WTC11 (cell line): ENCODE measurements at regions not wholly inside any gene's neighbourhood (a gene's known extent, or its start where the extent isn't known, plus 50 kb on each side); places are given as distances from the start of the nearest gene placed in this dataset.
A peak's percentile ranks its signal among the peaks of the same experiment; 100 is the strongest.

Source experiments
- ATAC-seq: fragments of 200-7000 bp; cut with Tn5 transposase; 2 replicates; pipeline ENCODE4 v1.10.0; 2021; ENCODE audit warnings: mild to moderate bottlenecking, moderate library complexity
- CTCF ChIA-PET: fragments of 300-600 bp; sonication (Branson Sonifier 250); formaldehyde crosslinking; loops from one replicate; lab custom pipeline; 2021; ENCODE audit warnings: antibody characterized with exemption; lab: Charles Lee
- POLR2A ChIA-PET: fragments of 350-600 bp; sonication (Branson Sonifier 250); formaldehyde crosslinking; loops from one replicate; lab custom pipeline; 2021; ENCODE audit warnings: antibody characterized with exemption; lab: Charles Lee
- DNase-seq: peaks from one replicate; pipeline ENCODE4 v3.0.0; 2021; ENCODE audit warnings: low spot score
- H3K27ac Mint-ChIP-seq: 2 replicates; pipeline ENCODE4 v1.8.0; 2021; ENCODE audit warnings: mixed read lengths
- H3K27me3 Mint-ChIP-seq: 2 replicates; pipeline ENCODE4 v1.8.0; 2021; ENCODE audit warnings: low read depth, mild to moderate bottlenecking, moderate library complexity, mixed read lengths
- H3K36me3 Mint-ChIP-seq: 2 replicates; pipeline ENCODE4 v1.8.0; 2021; ENCODE audit warnings: mixed read lengths
- H3K4me1 Mint-ChIP-seq: 2 replicates; pipeline ENCODE4 v1.8.0; 2022; ENCODE audit warnings: mixed read lengths
- H3K4me3 Mint-ChIP-seq: 2 replicates; pipeline ENCODE4 v1.8.0; 2021; ENCODE audit warnings: mild to moderate bottlenecking, moderate library complexity, mixed read lengths
- H3K9me3 Mint-ChIP-seq: 2 replicates; pipeline ENCODE4 v1.8.0; 2021; ENCODE audit warnings: mixed read lengths
- CREB1 ChIP-seq: sonication (generic); formaldehyde crosslinking; IDR thresholded peaks from 2 replicates; pipeline ENCODE4 v1.8.0; 2023; ENCODE audit warnings: mild to moderate bottlenecking, missing genetic modification reagents
- GRHL2 ChIP-seq: fragments of 250-450 bp; sonication (Bioruptor Pico); IDR thresholded peaks from 2 replicates; pipeline ENCODE4 v1.8.0; 2022; ENCODE audit warnings: mild to moderate bottlenecking, moderate library complexity; ENCODE audit not compliant: insufficient replicate concordance, severe bottlenecking
- IRF2 ChIP-seq: sonication (generic); formaldehyde crosslinking; IDR thresholded peaks from 2 replicates; pipeline ENCODE4 v1.8.0; 2022; ENCODE audit warnings: low read depth, missing genetic modification reagents, borderline replicate concordance
- JUN ChIP-seq: sonication (generic); formaldehyde crosslinking; IDR thresholded peaks from 2 replicates; pipeline ENCODE4 v1.8.0; 2023; ENCODE audit warnings: mild to moderate bottlenecking, missing genetic modification reagents
- KAT7 ChIP-seq: sonication (generic); formaldehyde crosslinking; IDR thresholded peaks from 2 replicates; pipeline ENCODE4 v1.8.1; 2023; ENCODE audit warnings: missing genetic modification reagents, mild to moderate bottlenecking, borderline replicate concordance
- MYBL2 ChIP-seq: sonication (generic); formaldehyde crosslinking; IDR thresholded peaks from 2 replicates; pipeline ENCODE4 v1.8.1; 2023; ENCODE audit warnings: mild to moderate bottlenecking, moderate library complexity, missing genetic modification reagents
- NFATC4 ChIP-seq: fragments of 250-450 bp; sonication (Bioruptor Pico); IDR thresholded peaks from 2 replicates; pipeline ENCODE4 v1.9.0; 2021; ENCODE audit warnings: mild to moderate bottlenecking
- PRRX2 ChIP-seq: fragments of 250-450 bp; sonication (Bioruptor Pico); IDR thresholded peaks from 2 replicates; pipeline ENCODE4 v1.8.0; 2021; ENCODE audit warnings: mild to moderate bottlenecking
- RORB ChIP-seq: fragments of 250-450 bp; sonication (Bioruptor Pico); IDR thresholded peaks from 2 replicates; pipeline ENCODE4 v1.9.0; 2021; ENCODE audit warnings: mild to moderate bottlenecking
- SOX15 ChIP-seq: fragments of 250-450 bp; sonication (Bioruptor Pico); IDR thresholded peaks from 2 replicates; pipeline ENCODE4 v1.9.0; 2021; ENCODE audit warnings: mild to moderate bottlenecking
- TEAD1 ChIP-seq: sonication (generic); formaldehyde crosslinking; IDR thresholded peaks from 2 replicates; pipeline ENCODE4 v1.8.0; 2022; ENCODE audit warnings: mild to moderate bottlenecking, missing genetic modification reagents
- ZBTB21 ChIP-seq: sonication (generic); formaldehyde crosslinking; IDR thresholded peaks from 2 replicates; pipeline ENCODE4 v1.8.1; 2023; ENCODE audit warnings: mild to moderate bottlenecking, missing genetic modification reagents, borderline replicate concordance
- ZNF263 ChIP-seq: sonication (generic); formaldehyde crosslinking; IDR thresholded peaks from 2 replicates; pipeline ENCODE4 v1.8.1; 2022; ENCODE audit warnings: low read depth, mild to moderate bottlenecking, moderate library complexity, missing genetic modification reagents
- ZNF416 ChIP-seq: fragments of 250-450 bp; sonication (Bioruptor Pico); IDR thresholded peaks from 2 replicates; pipeline ENCODE4 v1.9.0; 2021; ENCODE audit warnings: mild to moderate bottlenecking, inconsistent platforms
- TF ChIP-seq, protein P1 (sequence below): fragments of 250-450 bp; sonication (Bioruptor Pico); IDR thresholded peaks from 2 replicates; pipeline ENCODE4 v1.9.0; 2021; ENCODE audit warnings: mild to moderate bottlenecking
- TF ChIP-seq, protein P2 (sequence below): sonication (generic); formaldehyde crosslinking; conservative IDR thresholded peaks from 2 replicates; pipeline ENCODE4 v1.8.1; 2023; ENCODE audit warnings: mild to moderate bottlenecking, low read depth, missing genetic modification reagents, moderate library complexity
- TF ChIP-seq, protein P3 (sequence below): sonication (generic); formaldehyde crosslinking; conservative IDR thresholded peaks from 2 replicates; pipeline ENCODE4 v1.8.1; 2022; ENCODE audit warnings: mild to moderate bottlenecking, missing genetic modification reagents
- TF ChIP-seq, protein P4 (sequence below): fragments of 250-450 bp; sonication (Bioruptor Pico); IDR thresholded peaks from 2 replicates; pipeline ENCODE4 v1.9.0; 2021; ENCODE audit warnings: moderate library complexity, mild to moderate bottlenecking, inconsistent platforms, borderline replicate concordance
- TF ChIP-seq, protein P5 (sequence below): fragments of 250-450 bp; sonication (Bioruptor Pico); conservative IDR thresholded peaks from 2 replicates; pipeline ENCODE4 v1.9.0; 2021; ENCODE audit warnings: mild to moderate bottlenecking
- TF ChIP-seq, protein P6 (sequence below): fragments of 250-450 bp; sonication (Bioruptor Pico); IDR thresholded peaks from 2 replicates; pipeline ENCODE4 v2.1.2; 2022; ENCODE audit warnings: mild to moderate bottlenecking, moderate library complexity
- TF ChIP-seq, protein P7 (sequence below): sonication (generic); formaldehyde crosslinking; IDR thresholded peaks from 2 replicates; pipeline ENCODE4 v1.8.1; 2022; ENCODE audit warnings: mild to moderate bottlenecking, moderate library complexity, missing genetic modification reagents
- TF ChIP-seq, protein P8 (sequence below): sonication (generic); formaldehyde crosslinking; IDR thresholded peaks from 2 replicates; pipeline ENCODE4 v1.8.0; 2022; ENCODE audit warnings: mild to moderate bottlenecking, missing genetic modification reagents

DNA sequence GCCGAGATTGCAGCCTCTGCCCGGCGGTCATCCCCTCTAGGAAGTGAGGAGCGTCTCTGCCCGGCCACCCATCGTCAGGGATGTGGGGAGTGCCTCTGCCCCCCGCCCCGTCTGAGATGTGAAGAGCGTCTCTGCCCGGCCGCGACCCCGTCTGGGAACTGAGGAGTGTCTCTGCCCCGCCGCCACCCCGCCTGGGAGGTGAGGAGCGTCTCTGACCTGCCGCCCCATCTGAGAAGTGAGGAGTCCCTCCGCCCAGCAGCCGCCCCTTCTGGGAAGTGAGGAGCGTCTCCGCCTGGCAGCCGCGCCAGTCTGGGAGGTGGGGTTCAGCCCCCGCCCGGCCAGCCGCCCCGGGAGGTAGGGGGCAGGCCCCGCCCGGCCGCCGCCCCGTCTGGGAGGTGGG, 544.0 kb downstream of the CCER1 start (continued):
- TF ChIP-seq, protein P1, sequence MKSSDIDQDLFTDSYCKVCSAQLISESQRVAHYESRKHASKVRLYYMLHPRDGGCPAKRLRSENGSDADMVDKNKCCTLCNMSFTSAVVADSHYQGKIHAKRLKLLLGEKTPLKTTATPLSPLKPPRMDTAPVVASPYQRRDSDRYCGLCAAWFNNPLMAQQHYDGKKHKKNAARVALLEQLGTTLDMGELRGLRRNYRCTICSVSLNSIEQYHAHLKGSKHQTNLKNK: no peak
- TF ChIP-seq JUN (CRISPR knock-in tag) (no peak), IRF2 (CRISPR knock-in tag) (no peak), RORB (CRISPR knock-in tag) (no peak), CREB1 (CRISPR knock-in tag) (no peak), ZBTB21 (CRISPR knock-in tag) (no peak), MYBL2 (CRISPR knock-in tag) (no peak), NFATC4 (CRISPR knock-in tag) (no peak), GRHL2 (CRISPR knock-in tag) (no peak), KAT7 (CRISPR knock-in tag) (no peak), PRRX2 (CRISPR knock-in tag) (no peak), TEAD1 (no peak)
- TF ChIP-seq, protein P2, sequence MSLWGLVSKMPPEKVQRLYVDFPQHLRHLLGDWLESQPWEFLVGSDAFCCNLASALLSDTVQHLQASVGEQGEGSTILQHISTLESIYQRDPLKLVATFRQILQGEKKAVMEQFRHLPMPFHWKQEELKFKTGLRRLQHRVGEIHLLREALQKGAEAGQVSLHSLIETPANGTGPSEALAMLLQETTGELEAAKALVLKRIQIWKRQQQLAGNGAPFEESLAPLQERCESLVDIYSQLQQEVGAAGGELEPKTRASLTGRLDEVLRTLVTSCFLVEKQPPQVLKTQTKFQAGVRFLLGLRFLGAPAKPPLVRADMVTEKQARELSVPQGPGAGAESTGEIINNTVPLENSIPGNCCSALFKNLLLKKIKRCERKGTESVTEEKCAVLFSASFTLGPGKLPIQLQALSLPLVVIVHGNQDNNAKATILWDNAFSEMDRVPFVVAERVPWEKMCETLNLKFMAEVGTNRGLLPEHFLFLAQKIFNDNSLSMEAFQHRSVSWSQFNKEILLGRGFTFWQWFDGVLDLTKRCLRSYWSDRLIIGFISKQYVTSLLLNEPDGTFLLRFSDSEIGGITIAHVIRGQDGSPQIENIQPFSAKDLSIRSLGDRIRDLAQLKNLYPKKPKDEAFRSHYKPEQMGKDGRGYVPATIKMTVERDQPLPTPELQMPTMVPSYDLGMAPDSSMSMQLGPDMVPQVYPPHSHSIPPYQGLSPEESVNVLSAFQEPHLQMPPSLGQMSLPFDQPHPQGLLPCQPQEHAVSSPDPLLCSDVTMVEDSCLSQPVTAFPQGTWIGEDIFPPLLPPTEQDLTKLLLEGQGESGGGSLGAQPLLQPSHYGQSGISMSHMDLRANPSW (CRISPR knock-in tag): no peak
- TF ChIP-seq, protein P3, sequence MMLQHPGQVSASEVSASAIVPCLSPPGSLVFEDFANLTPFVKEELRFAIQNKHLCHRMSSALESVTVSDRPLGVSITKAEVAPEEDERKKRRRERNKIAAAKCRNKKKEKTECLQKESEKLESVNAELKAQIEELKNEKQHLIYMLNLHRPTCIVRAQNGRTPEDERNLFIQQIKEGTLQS (CRISPR knock-in tag): no peak
- TF ChIP-seq, protein P4, sequence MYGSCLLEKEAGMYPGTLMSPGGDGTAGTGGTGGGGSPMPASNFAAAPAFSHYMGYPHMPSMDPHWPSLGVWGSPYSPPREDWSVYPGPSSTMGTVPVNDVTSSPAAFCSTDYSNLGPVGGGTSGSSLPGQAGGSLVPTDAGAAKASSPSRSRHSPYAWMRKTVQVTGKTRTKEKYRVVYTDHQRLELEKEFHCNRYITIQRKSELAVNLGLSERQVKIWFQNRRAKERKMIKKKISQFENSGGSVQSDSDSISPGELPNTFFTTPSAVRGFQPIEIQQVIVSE: no peak
- TF ChIP-seq, all 79 proteins: peak for 0

DNA sequence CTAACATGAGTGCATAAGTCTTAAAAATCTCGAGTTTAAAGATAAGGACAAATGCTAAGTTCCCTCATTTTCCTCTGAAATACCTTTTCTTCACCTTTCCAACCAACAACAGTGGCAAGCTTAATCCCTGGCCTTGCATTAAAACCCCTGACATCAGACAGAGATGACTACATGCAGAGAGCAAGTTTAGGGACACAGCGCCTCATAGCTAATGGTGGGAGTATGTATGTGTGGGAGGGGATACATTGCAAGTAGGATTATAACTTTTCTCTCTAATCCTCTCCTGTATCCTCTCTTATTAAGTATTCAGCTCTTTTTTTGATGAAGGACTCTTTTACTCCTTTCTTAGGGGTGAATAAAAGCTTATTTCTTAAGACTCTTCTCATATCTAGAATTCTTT, 547.1 kb downstream of the CCER1 start:
- Mint-ChIP-seq H3K27me3 (no peaks in the 10 kb centered on the region; the same call in 1 of the 2 replicates), H3K36me3 (no peaks in the 10 kb centered on the region), H3K27ac (no peak overlapping the region), H3K4me1 (peaks cover 2% of the 10 kb centered on the region), H3K4me3 (no peak overlapping the region), H3K9me3 (no peaks in the 10 kb centered on the region; the same call in 1 of the 2 replicates)
- ATAC-seq: peak; percentile 87
- ChIA-PET POLR2A (interaction anchor here (0.5 kb wide), 1 partner anchor 107 kb away, joined by 4 read pairs; no protein-coding TSS in a partner anchor), CTCF (interaction anchor here (0.7 kb wide), 1 partner anchor 14 kb away, joined by 3 read pairs; no protein-coding TSS in a partner anchor)
- DNase-seq: no peak
- TF ChIP-seq SOX15 (CRISPR knock-in tag): no peak
- TF ChIP-seq, protein P5, sequence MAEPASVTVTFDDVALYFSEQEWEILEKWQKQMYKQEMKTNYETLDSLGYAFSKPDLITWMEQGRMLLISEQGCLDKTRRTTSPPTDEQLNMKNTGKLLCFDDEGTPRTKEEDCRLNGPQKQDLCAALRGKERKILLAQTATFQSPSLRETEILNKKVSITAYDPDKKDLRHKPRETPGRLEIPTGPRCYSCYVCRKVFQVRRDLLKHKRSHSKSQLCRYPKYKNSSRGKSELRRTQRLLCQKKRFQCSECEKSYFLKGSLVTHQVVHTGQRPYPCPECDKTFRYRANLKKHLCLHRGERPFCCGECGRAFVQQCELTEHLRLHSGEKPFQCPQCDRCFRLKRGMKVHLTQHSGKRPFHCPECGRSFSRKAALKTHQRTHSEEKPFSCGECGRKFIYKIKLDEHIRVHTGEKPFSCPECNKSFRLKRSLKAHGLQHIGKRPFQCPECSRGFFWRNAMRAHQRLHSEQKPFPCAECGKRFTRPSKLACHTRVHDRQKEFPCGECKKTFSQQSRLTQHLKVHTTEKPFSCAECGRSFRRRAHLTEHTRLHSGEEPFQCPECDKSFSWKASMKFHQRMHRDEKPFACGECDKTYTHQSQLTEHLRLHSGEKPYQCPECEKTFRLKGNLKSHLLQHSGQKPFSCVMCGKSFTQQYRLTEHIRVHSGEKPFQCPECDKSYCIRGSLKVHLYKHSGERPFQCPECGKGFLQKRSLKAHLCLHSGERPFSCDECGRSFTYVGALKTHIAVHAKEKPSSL: no peak
- TF ChIP-seq, protein P6, sequence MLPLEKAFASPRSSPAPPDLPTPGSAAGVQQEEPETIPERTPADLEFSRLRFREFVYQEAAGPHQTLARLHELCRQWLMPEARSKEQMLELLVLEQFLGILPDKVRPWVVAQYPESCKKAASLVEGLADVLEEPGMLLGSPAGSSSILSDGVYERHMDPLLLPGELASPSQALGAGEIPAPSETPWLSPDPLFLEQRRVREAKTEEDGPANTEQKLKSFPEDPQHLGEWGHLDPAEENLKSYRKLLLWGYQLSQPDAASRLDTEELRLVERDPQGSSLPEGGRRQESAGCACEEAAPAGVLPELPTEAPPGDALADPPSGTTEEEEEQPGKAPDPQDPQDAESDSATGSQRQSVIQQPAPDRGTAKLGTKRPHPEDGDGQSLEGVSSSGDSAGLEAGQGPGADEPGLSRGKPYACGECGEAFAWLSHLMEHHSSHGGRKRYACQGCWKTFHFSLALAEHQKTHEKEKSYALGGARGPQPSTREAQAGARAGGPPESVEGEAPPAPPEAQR (CRISPR knock-in tag): no peak
- TF ChIP-seq, protein P7, sequence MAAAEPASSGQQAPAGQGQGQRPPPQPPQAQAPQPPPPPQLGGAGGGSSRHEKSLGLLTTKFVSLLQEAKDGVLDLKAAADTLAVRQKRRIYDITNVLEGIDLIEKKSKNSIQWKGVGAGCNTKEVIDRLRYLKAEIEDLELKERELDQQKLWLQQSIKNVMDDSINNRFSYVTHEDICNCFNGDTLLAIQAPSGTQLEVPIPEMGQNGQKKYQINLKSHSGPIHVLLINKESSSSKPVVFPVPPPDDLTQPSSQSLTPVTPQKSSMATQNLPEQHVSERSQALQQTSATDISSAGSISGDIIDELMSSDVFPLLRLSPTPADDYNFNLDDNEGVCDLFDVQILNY (CRISPR knock-in tag): no peak
- TF ChIP-seq, protein P4: no peak
- no peak for TF ChIP-seq ZNF416
- TF ChIP-seq, protein P8, sequence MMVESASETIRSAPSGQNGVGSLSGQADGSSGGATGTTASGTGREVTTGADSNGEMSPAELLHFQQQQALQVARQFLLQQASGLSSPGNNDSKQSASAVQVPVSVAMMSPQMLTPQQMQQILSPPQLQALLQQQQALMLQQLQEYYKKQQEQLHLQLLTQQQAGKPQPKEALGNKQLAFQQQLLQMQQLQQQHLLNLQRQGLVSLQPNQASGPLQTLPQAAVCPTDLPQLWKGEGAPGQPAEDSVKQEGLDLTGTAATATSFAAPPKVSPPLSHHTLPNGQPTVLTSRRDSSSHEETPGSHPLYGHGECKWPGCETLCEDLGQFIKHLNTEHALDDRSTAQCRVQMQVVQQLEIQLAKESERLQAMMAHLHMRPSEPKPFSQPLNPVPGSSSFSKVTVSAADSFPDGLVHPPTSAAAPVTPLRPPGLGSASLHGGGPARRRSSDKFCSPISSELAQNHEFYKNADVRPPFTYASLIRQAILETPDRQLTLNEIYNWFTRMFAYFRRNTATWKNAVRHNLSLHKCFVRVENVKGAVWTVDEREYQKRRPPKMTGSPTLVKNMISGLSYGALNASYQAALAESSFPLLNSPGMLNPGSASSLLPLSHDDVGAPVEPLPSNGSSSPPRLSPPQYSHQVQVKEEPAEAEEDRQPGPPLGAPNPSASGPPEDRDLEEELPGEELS (CRISPR knock-in tag): no peak
- TF ChIP-seq, protein P2 (CRISPR knock-in tag): no peak
- no peak for TF ChIP-seq ZNF263 (CRISPR knock-in tag)
